ENCODE measurements at regions not wholly inside any gene's neighbourhood (a gene's known extent, or its start where the extent isn't known, plus 50 kb on each side); places are given as distances from the start of the nearest gene placed in this dataset.

DNA sequence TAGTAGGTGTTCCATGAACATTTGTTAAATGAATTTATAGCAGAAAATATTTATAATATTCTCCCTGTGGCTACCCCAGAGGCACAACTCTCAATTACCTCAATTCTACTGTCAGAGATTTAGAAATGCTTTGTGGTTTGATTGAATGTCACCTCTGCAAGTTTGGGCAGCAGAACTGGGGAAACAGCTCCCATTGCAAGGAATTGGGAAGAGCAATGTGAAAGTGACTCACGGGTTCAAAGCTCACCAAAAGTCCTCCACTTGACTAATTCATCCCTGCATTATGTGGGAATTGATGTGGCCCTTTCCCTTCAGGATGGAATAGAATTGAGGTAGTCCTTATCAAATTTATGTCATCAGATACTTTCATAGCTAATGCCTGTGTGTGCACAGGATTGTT, 562.7 kb downstream of the MFSD1 start:
- Histone ChIP-seq H3K27me3 (replicated peaks in 1 of 7) (no peaks in the 10 kb centered on the region), H3K9me3 (no peaks in the 10 kb centered on the region), H3K4me3 (no peak overlapping the region), H3K4me1 (no peaks in the 10 kb centered on the region), H3K27ac (no peak overlapping the region), H3K36me3 (no peaks in the 10 kb centered on the region)
- TF ChIP-seq CTCF (IDR thresholded peaks at IDR 0.05 in 8 of 11, conservative IDR thresholded peaks at IDR 0.05 in 3 of 11) (no peak), POLR2A (IDR thresholded peaks at IDR 0.05) (no peak), POLR2AphosphoS5 (IDR thresholded peaks at IDR 0.05) (no peak)
- intact Hi-C loops (cut with DNase I; ENCODE audit: low total_unique reads), result no loop called here
- 58 to 89% (median 70%) methylated on average over 1 of the region's 1 CpG for WGBS, 5 donors
- DNase-seq, result no peak

GRCh38 chr3:159366476-159366875, 564.6 kb downstream of the MFSD1 start:
- no peaks in the 10 kb centered on the region for H3K27me3 ChIP-seq (replicated peaks in 1 of 7)
- H3K4me3 ChIP-seq, result no peak overlapping the region
- no peak overlapping the region for H3K27ac ChIP-seq
- no peaks in the 10 kb centered on the region for H3K36me3 ChIP-seq
- intact Hi-C loops (cut with DNase I; ENCODE audit: low total_unique reads), result no loop called here
- DNase-seq, result no peak
- H3K4me1 ChIP-seq, result no peaks in the 10 kb centered on the region
- H3K9me3 ChIP-seq, result peaks cover 0 to 3% (median 0%) of the 10 kb centered on the region in 8 donors
- TF ChIP-seq POLR2AphosphoS5 (IDR thresholded peaks at IDR 0.05) (no peak), POLR2A (IDR thresholded peaks at IDR 0.05) (no peak), CTCF (IDR thresholded peaks at IDR 0.05 in 8 of 11, conservative IDR thresholded peaks at IDR 0.05 in 3 of 11) (no peak)

GRCh38 chr3:159371961-159372360, 570.1 kb downstream of the MFSD1 start:
- no peaks in the 10 kb centered on the region for H3K27me3 ChIP-seq (replicated peaks in 1 of 7)
- H3K27ac ChIP-seq, result no peak overlapping the region
- no peaks in the 10 kb centered on the region for H3K4me1 ChIP-seq
- no peak overlapping the region for H3K4me3 ChIP-seq
- peaks cover 0 to 3% (median 0%) of the 10 kb centered on the region in 8 donors for H3K9me3 ChIP-seq
- DNase-seq, result no peak
- TF ChIP-seq POLR2AphosphoS5 (IDR thresholded peaks at IDR 0.05), result no peak
- no peak for TF ChIP-seq POLR2A (IDR thresholded peaks at IDR 0.05)
- TF ChIP-seq CTCF (IDR thresholded peaks at IDR 0.05 in 8 of 11, conservative IDR thresholded peaks at IDR 0.05 in 3 of 11), result no peak
- intact Hi-C loops (cut with DNase I; ENCODE audit: low total_unique reads), result no loop called here
- WGBS, 5 donors, result 80 to 94% (median 90%) methylated on average over 1 of the region's 1 CpG
- H3K36me3 ChIP-seq, result no peaks in the 10 kb centered on the region

DNA sequence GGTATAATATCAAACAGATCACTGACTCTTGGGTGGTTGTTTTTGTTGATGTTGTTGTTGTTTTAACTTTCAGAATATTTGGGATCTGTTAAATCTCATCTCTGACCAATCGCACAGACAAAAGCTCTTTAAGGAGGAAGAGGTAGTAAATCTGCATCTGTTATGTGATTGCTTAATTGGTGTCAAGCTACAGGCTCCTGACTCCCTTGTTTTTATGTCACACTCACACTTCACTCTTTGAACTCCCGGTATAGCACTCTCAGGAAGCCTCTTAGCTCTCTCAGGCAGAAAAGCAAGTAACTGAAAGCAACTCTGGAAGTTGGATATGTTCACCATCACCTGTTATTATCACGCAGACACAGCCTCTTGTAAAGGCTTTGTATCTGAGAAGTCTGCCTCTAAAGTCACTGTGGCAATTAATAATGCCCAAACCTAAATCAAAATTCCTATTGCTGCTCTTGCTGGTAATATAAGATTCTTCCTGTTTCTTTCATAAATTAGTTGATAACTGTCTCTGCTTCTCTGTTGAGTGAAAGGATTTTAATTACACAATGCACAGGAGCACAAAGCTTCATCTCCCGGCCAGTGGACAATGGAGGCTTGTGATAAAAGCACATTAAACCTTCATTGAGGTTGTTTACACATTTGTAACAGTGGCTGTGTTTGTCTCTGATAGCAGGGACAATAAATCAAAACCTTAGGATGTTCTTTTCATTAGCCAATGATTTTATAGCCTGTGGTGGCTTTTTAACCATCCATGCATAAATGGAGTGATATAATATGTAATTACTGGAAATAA, 576.7 kb downstream of the MFSD1 start:
- no peak overlapping the region for H3K4me3 ChIP-seq
- H3K27ac ChIP-seq, result no peak overlapping the region
- WGBS, 5 donors, result 20 to 28% (median 20%) methylated on average over 4 of the region's 4 CpGs
- no peaks in the 10 kb centered on the region for H3K9me3 ChIP-seq
- no peaks in the 10 kb centered on the region for H3K36me3 ChIP-seq
- DNase-seq, result no peak
- no peaks in the 10 kb centered on the region for H3K27me3 ChIP-seq (replicated peaks in 1 of 7)
- H3K4me1 ChIP-seq, result no peaks in the 10 kb centered on the region
- intact Hi-C loops (cut with DNase I; ENCODE audit: low total_unique reads), result no loop called here
- no peak for TF ChIP-seq POLR2A (IDR thresholded peaks at IDR 0.05)
- no peak for TF ChIP-seq POLR2AphosphoS5 (IDR thresholded peaks at IDR 0.05)
- TF ChIP-seq CTCF (IDR thresholded peaks at IDR 0.05 in 8 of 11, conservative IDR thresholded peaks at IDR 0.05 in 3 of 11), result no peak

Measured in spleen (tissue), 11 donors.